ENCODE measurements at regions not wholly inside any gene's neighbourhood (a gene's known extent, or its start where the extent isn't known, plus 50 kb on each side); places are given as distances from the start of the nearest gene placed in this dataset.

DNA sequence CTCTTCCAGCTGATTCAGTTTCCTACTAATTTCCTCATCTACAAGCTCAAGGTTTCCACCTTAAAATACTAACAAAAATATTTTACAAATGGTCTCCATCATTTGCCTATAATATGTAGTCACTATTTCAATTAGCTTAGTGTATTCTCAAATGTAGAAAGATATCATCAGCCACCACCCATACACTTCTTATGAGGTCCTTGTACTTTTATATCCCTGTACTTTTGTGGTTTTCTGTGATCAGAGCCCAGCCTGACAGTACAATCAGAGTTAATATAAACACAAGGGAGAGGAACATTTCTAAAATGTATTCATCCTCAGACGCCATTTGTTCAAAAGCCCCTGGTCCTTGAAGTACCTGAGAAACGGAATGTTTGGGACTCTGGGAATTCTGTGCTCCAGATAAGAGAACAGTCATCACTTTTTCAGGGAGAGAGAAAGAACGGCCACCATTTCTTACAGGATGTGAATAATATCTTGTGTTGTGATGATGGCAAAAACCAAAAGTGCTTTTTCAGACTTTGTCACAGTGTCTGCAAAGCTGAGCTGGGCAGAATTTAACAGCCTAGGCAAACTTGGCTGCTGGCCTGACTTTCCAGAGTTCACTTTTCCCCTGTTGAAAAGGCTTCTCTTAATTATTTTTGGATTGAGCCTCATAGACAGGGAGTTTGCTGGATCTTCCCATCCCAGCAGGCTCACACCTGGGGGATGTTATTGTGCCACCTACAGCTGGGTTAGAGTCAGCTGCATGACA is 361.7 kb upstream of the ACVR2A start:
- Histone ChIP-seq H3K27ac (ENCODE audit: poor library complexity, severe bottlenecking) (no peak overlapping the region), H3K9me3 (ENCODE audit: severe bottlenecking) (no peaks in the 10 kb centered on the region), H3K27me3 (ENCODE audit: insufficient read depth, poor library complexity, severe bottlenecking) (no peaks in the 10 kb centered on the region), H3K4me3 (ENCODE audit: severe bottlenecking) (no peak overlapping the region), H3K36me3 (ENCODE audit: low read depth) (no peaks in the 10 kb centered on the region), H3K4me1 (ENCODE audit: insufficient read depth, poor library complexity, severe bottlenecking) (no peaks in the 10 kb centered on the region)
- no peak for TF ChIP-seq CTCF (IDR thresholded peaks at IDR 0.05; ENCODE audit: poor library complexity, severe bottlenecking)
- ATAC-seq (ENCODE audit: low read depth) (no peak), DNase-seq (ENCODE audit: low spot score) (no peak)

GRCh38 chr2:147482111-147482895 is 362.5 kb upstream of the ACVR2A start:
- Histone ChIP-seq H3K4me3 (ENCODE audit: severe bottlenecking) (no peak overlapping the region), H3K9me3 (ENCODE audit: severe bottlenecking) (no peaks in the 10 kb centered on the region), H3K27me3 (ENCODE audit: insufficient read depth, poor library complexity, severe bottlenecking) (no peaks in the 10 kb centered on the region), H3K27ac (ENCODE audit: poor library complexity, severe bottlenecking) (no peak overlapping the region), H3K4me1 (ENCODE audit: insufficient read depth, poor library complexity, severe bottlenecking) (no peaks in the 10 kb centered on the region), H3K36me3 (ENCODE audit: low read depth) (no peaks in the 10 kb centered on the region)
- TF ChIP-seq CTCF (IDR thresholded peaks at IDR 0.05; ENCODE audit: poor library complexity, severe bottlenecking), result no peak
- DNase-seq (ENCODE audit: low spot score), result no peak
- no peak for ATAC-seq (ENCODE audit: low read depth)

DNA sequence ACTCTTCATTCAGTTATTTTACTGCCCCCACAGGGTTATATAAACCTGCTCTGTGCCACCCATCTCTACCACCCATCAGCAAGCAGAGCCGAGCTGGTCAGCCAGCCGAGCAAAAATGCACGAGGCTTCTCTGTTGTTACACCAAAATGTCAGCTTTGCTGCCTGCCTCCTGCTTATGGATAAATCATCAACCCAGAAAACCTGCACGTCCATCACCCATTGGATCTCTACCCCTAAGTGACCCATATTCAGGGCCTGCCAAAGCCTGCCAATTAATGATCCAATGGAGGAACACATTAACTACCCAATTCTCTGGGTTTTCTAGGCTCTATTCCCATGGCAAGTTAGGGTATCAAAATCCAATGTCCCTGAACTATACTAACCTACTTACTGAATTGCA is 365.5 kb upstream of the ACVR2A start:
- Histone ChIP-seq H3K9me3 (ENCODE audit: severe bottlenecking) (no peaks in the 10 kb centered on the region), H3K4me3 (ENCODE audit: severe bottlenecking) (no peak overlapping the region), H3K27ac (ENCODE audit: poor library complexity, severe bottlenecking) (no peak overlapping the region), H3K4me1 (ENCODE audit: insufficient read depth, poor library complexity, severe bottlenecking) (no peaks in the 10 kb centered on the region), H3K27me3 (ENCODE audit: insufficient read depth, poor library complexity, severe bottlenecking) (no peaks in the 10 kb centered on the region), H3K36me3 (ENCODE audit: low read depth) (no peaks in the 10 kb centered on the region)
- ATAC-seq (ENCODE audit: low read depth), result no peak
- no peak for DNase-seq (ENCODE audit: low spot score)
- no peak for TF ChIP-seq CTCF (IDR thresholded peaks at IDR 0.05; ENCODE audit: poor library complexity, severe bottlenecking)

- DNase-seq (ENCODE audit: low spot score), result no peak
- ATAC-seq (ENCODE audit: low read depth), result no peak
- no peak overlapping the region for H3K27ac ChIP-seq (ENCODE audit: poor library complexity, severe bottlenecking)
- H3K4me1 ChIP-seq (ENCODE audit: insufficient read depth, poor library complexity, severe bottlenecking), result no peaks in the 10 kb centered on the region
- no peaks in the 10 kb centered on the region for H3K27me3 ChIP-seq (ENCODE audit: insufficient read depth, poor library complexity, severe bottlenecking)
- H3K36me3 ChIP-seq (ENCODE audit: low read depth), result no peaks in the 10 kb centered on the region
- H3K9me3 ChIP-seq (ENCODE audit: severe bottlenecking), result no peaks in the 10 kb centered on the region
- TF ChIP-seq CTCF (IDR thresholded peaks at IDR 0.05; ENCODE audit: poor library complexity, severe bottlenecking), result no peak
- H3K4me3 ChIP-seq (ENCODE audit: severe bottlenecking), result no peak overlapping the region
Observed at GRCh38 chr2:147473075-147473474, 371.8 kb upstream of the ACVR2A start.

GRCh38 chr2:147471126-147471525 is 373.7 kb upstream of the ACVR2A start:
- DNase-seq (ENCODE audit: low spot score), result no peak
- Histone ChIP-seq H3K4me3 (ENCODE audit: severe bottlenecking) (no peak overlapping the region), H3K9me3 (ENCODE audit: severe bottlenecking) (no peaks in the 10 kb centered on the region), H3K36me3 (ENCODE audit: low read depth) (no peaks in the 10 kb centered on the region), H3K27ac (ENCODE audit: poor library complexity, severe bottlenecking) (no peak overlapping the region), H3K4me1 (ENCODE audit: insufficient read depth, poor library complexity, severe bottlenecking) (no peaks in the 10 kb centered on the region), H3K27me3 (ENCODE audit: insufficient read depth, poor library complexity, severe bottlenecking) (no peaks in the 10 kb centered on the region)
- no peak for ATAC-seq (ENCODE audit: low read depth)
- no peak for TF ChIP-seq CTCF (IDR thresholded peaks at IDR 0.05; ENCODE audit: poor library complexity, severe bottlenecking)

Measured in RWPE2 (cell line).